SK-N-SH treated with all-trans-retinoic acid at 6 μM for 48 hours (cell line): ENCODE measurements at regions not wholly inside any gene's neighbourhood (a gene's known extent, or its start where the extent isn't known, plus 50 kb on each side); places are given as distances from the start of the nearest gene placed in this dataset.

Source experiments
- ARNTL ChIP-seq: fragments of 450-650 bp; formaldehyde crosslinking; IDR thresholded peaks from 2 replicates; pipeline ENCODE4 v1.5.0; 2020; ENCODE audit warnings: low read depth, mild to moderate bottlenecking, moderate library complexity, borderline replicate concordance
- ISL1 ChIP-seq: fragments of 250-450 bp; sonication (Bioruptor Pico); IDR thresholded peaks from 2 replicates; pipeline ENCODE4 v2.1.2; 2022; ENCODE audit warnings: mild to moderate bottlenecking, moderate library complexity
- RARB ChIP-seq: fragments of 250-450 bp; sonication (Bioruptor Pico); IDR thresholded peaks from 2 replicates; pipeline ENCODE4 v1.8.0; 2021; ENCODE audit warnings: mild to moderate bottlenecking, moderate library complexity
- TCF4 ChIP-seq: fragments of 250-450 bp; sonication (Bioruptor Pico); IDR thresholded peaks from 2 replicates; pipeline ENCODE4 v1.8.0; 2021; ENCODE audit warnings: mild to moderate bottlenecking, moderate library complexity, borderline replicate concordance
- ZFP30 ChIP-seq: fragments of 450-650 bp; formaldehyde crosslinking; IDR thresholded peaks from 2 replicates; pipeline ENCODE4 v1.5.0; 2022; ENCODE audit warnings: mild to moderate bottlenecking, moderate library complexity
- ZNF8 ChIP-seq: fragments of 450-650 bp; formaldehyde crosslinking; IDR thresholded peaks from 2 replicates; pipeline ENCODE4 v1.5.0; 2020; ENCODE audit warnings: mild to moderate bottlenecking, moderate library complexity
- TF ChIP-seq, protein P1 (sequence below): fragments of 250-450 bp; sonication (Bioruptor Pico); IDR thresholded peaks from 2 replicates; pipeline ENCODE4 v1.8.0; 2020; ENCODE audit warnings: mild to moderate bottlenecking, moderate library complexity, borderline replicate concordance
- TF ChIP-seq, protein P2 (sequence below): fragments of 250-450 bp; sonication (Bioruptor Pico); IDR thresholded peaks from 2 replicates; pipeline ENCODE4 v1.5.1; 2021; ENCODE audit warnings: mild to moderate bottlenecking, moderate library complexity
- TF ChIP-seq, protein P3 (sequence below): fragments of 250-450 bp; sonication (Bioruptor Pico); IDR thresholded peaks from 2 replicates; pipeline ENCODE4 v1.8.0; 2021; ENCODE audit warnings: low read depth, mild to moderate bottlenecking, moderate library complexity, borderline replicate concordance

DNA sequence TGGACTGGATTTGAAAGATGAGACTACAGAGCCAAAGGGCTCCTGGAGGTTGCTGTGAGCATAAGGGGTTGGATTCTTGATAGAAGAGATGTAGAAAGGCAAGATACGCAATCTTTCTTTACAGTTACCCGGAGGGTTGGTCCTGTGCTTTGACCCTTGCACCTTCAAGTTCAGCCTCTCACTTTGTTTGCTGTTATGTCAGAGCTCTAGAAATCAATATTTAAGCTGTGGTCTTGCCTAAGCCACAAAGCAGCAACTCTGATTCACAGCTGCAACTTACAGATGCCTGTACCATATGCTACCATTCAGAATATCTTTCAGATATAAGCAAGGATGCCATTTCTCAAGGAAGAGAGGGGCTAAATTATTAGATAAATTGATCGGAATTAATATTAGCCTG, 943.1 kb upstream of the LRRTM1 start:
- TF ChIP-seq ISL1 (CRISPR knock-in tag): no peak
- TF ChIP-seq, protein P1, sequence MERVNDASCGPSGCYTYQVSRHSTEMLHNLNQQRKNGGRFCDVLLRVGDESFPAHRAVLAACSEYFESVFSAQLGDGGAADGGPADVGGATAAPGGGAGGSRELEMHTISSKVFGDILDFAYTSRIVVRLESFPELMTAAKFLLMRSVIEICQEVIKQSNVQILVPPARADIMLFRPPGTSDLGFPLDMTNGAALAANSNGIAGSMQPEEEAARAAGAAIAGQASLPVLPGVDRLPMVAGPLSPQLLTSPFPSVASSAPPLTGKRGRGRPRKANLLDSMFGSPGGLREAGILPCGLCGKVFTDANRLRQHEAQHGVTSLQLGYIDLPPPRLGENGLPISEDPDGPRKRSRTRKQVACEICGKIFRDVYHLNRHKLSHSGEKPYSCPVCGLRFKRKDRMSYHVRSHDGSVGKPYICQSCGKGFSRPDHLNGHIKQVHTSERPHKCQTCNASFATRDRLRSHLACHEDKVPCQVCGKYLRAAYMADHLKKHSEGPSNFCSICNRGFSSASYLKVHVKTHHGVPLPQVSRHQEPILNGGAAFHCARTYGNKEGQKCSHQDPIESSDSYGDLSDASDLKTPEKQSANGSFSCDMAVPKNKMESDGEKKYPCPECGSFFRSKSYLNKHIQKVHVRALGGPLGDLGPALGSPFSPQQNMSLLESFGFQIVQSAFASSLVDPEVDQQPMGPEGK: no peak
- no peak for TF ChIP-seq ZNF8 (CRISPR knock-in tag)
- TF ChIP-seq RARB (CRISPR knock-in tag): no peak
- no peak for TF ChIP-seq TCF4
- no peak for TF ChIP-seq ZFP30 (CRISPR knock-in tag)
- TF ChIP-seq, protein P2, sequence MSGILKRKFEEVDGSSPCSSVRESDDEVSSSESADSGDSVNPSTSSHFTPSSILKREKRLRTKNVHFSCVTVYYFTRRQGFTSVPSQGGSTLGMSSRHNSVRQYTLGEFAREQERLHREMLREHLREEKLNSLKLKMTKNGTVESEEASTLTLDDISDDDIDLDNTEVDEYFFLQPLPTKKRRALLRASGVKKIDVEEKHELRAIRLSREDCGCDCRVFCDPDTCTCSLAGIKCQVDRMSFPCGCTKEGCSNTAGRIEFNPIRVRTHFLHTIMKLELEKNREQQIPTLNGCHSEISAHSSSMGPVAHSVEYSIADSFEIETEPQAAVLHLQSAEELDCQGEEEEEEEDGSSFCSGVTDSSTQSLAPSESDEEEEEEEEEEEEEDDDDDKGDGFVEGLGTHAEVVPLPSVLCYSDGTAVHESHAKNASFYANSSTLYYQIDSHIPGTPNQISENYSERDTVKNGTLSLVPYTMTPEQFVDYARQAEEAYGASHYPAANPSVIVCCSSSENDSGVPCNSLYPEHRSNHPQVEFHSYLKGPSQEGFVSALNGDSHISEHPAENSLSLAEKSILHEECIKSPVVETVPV (CRISPR knock-in tag): no peak
- TF ChIP-seq, protein P3, sequence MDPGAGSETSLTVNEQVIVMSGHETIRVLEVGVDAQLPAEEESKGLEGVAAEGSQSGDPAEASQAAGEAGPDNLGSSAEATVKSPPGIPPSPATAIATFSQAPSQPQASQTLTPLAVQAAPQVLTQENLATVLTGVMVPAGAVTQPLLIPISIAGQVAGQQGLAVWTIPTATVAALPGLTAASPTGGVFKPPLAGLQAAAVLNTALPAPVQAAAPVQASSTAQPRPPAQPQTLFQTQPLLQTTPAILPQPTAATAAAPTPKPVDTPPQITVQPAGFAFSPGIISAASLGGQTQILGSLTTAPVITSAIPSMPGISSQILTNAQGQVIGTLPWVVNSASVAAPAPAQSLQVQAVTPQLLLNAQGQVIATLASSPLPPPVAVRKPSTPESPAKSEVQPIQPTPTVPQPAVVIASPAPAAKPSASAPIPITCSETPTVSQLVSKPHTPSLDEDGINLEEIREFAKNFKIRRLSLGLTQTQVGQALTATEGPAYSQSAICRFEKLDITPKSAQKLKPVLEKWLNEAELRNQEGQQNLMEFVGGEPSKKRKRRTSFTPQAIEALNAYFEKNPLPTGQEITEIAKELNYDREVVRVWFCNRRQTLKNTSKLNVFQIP (CRISPR knock-in tag): no peak
- TF ChIP-seq ARNTL: no peak
